Hematopoietic multipotent progenitor cell (in vitro differentiated cells): ENCODE measurements at regions not wholly inside any gene's neighbourhood (a gene's known extent, or its start where the extent isn't known, plus 50 kb on each side); places are given as distances from the start of the nearest gene placed in this dataset.
A peak's percentile ranks its signal among the peaks of the same experiment; 100 is the strongest.
"Not testable (repeated sequence)": the region's sequence is repeated elsewhere in the genome, so short reads cannot be mapped to it uniquely, and the experiment has no call there.

Experiments used
- DNase-seq, 3 donors: peaks; one replicate each; pipeline ENCODE4 v3.0.0-alpha.2; 2011 to 2015; ENCODE audit warnings: low read depth in 2 of 3, low spot score in 2 of 3

- peak in 1 of 3 donors; percentile 3 for DNase-seq
Observed at GRCh38 chr2:187003038-187003554, 154.1 kb upstream of the ZSWIM2 start.

GRCh38 chr2:187002242-187002641, 153.3 kb upstream of the ZSWIM2 start:
- DNase-seq = no peak

GRCh38 chr2:187001248-187001647, 152.3 kb upstream of the ZSWIM2 start:
- no peak for DNase-seq

- no peak for DNase-seq
Observed at GRCh38 chr2:186995092-186995491, 146.1 kb upstream of the ZSWIM2 start.

GRCh38 chr2:186992597-186992996, 143.6 kb upstream of the ZSWIM2 start:
- no peak for DNase-seq

- no peak for DNase-seq
Observed at GRCh38 chr2:186991766-186992417, 142.9 kb upstream of the ZSWIM2 start.

- DNase-seq = no peak
Observed at GRCh38 chr2:186984966-186985365, 136.0 kb upstream of the ZSWIM2 start.

GRCh38 chr2:186984481-186984880, 135.5 kb upstream of the ZSWIM2 start:
- DNase-seq = no peak

- no peak for DNase-seq
Observed at GRCh38 chr2:186980787-186981550, 132.0 kb upstream of the ZSWIM2 start.

GRCh38 chr2:186980117-186980442, 131.1 kb upstream of the ZSWIM2 start:
- DNase-seq = no peak

GRCh38 chr2:186979439-186980116, 130.6 kb upstream of the ZSWIM2 start:
- no peak for DNase-seq

- no peak for DNase-seq
Observed at GRCh38 chr2:186977433-186978045, 128.6 kb upstream of the ZSWIM2 start.

- DNase-seq = no peak
Observed at GRCh38 chr2:186976329-186976728, 127.4 kb upstream of the ZSWIM2 start.

- DNase-seq = no peak
Observed at GRCh38 chr2:186972281-186972970, 123.5 kb upstream of the ZSWIM2 start.

- no peak for DNase-seq
Observed at GRCh38 chr2:186968277-186968676, 119.3 kb upstream of the ZSWIM2 start.

GRCh38 chr2:186966015-186966414, 117.0 kb upstream of the ZSWIM2 start:
- DNase-seq = no peak

- DNase-seq = no peak
Observed at GRCh38 chr2:186962085-186962747, 113.2 kb upstream of the ZSWIM2 start.

- not testable (repeated sequence) for DNase-seq
Observed at GRCh38 chr2:186960241-186960640, 111.3 kb upstream of the ZSWIM2 start.

GRCh38 chr2:186959486-186959885, 110.5 kb upstream of the ZSWIM2 start:
- no peak for DNase-seq

GRCh38 chr2:186950694-186951093, 101.7 kb upstream of the ZSWIM2 start:
- DNase-seq = no peak
